Progenitor cell of endocrine pancreas (in vitro differentiated cells): ENCODE measurements at regions not wholly inside any gene's neighbourhood (a gene's known extent, or its start where the extent isn't known, plus 50 kb on each side); places are given as distances from the start of the nearest gene placed in this dataset.
A peak's percentile ranks its signal among the peaks of the same experiment; 100 is the strongest.
"Not testable (repeated sequence)": the region's sequence is repeated elsewhere in the genome, so short reads cannot be mapped to it uniquely, and the experiment has no call there.

Source experiments
- DNase-seq: peaks from one replicate; pipeline ENCODE4 v3.0.0; 2021; ENCODE audit warnings: low spot score; ENCODE audit not compliant: unreplicated experiment
- H3K27ac Mint-ChIP-seq: 2 replicates; pipeline ENCODE4 v1.8.0; 2021; ENCODE audit warnings: mild to moderate bottlenecking, moderate library complexity, mixed read lengths
- H3K27me3 Mint-ChIP-seq: 2 replicates; pipeline ENCODE4 v1.8.0; 2021; ENCODE audit warnings: mixed read lengths
- H3K36me3 Mint-ChIP-seq: 2 replicates; pipeline ENCODE4 v1.8.0; 2022; ENCODE audit warnings: mixed read lengths; ENCODE audit not compliant: insufficient read depth
- H3K4me1 Mint-ChIP-seq: 2 replicates; pipeline ENCODE4 v1.8.0; 2021; ENCODE audit warnings: low read depth, mixed read lengths
- H3K4me3 Mint-ChIP-seq: 2 replicates; pipeline ENCODE4 v1.8.0; 2021; ENCODE audit warnings: low read depth, mild to moderate bottlenecking, moderate library complexity, mixed read lengths
- H3K9me3 Mint-ChIP-seq: 2 replicates; pipeline ENCODE4 v1.8.0; 2021; ENCODE audit warnings: low read depth, mixed read lengths
- TF ChIP-seq, protein P1 (sequence below): fragments of 200-600 bp; sonication (generic); IDR thresholded peaks from one replicate; pipeline ENCODE4 v1.5.0; 2021; ENCODE audit warnings: antibody characterized with exemption, mild to moderate bottlenecking; ENCODE audit not compliant: unreplicated experiment

DNA sequence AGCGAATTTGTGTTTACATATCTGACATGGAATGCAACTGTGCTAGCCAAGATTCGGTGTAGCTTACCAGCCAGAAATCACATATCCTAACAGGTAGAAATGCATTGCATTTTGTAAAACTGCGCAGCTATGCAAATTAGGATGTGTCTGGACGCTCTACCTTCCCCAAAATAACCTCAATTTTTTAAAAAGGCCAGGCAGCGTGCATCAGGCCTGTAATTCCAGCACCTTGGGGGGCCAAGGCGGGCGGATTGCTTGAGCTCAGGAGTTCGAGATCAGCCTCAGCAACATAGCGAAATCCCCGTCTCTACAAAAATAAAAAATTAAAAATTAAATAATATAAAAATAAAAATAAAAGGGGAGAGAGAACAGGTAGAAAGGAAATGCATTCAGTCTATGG is 305.0 kb downstream of the TYW1 start:
- H3K27ac Mint-ChIP-seq = peak overlapping the region; percentile 88
- H3K4me1 Mint-ChIP-seq = peaks cover 7% of the 10 kb centered on the region
- H3K9me3 Mint-ChIP-seq = no peaks in the 10 kb centered on the region
- H3K36me3 Mint-ChIP-seq = peaks cover 3% of the 10 kb centered on the region
- DNase-seq = no peak
- H3K4me3 Mint-ChIP-seq = peak overlapping the region; percentile 93
- H3K27me3 Mint-ChIP-seq = no peaks in the 10 kb centered on the region
- TF ChIP-seq, protein P1, sequence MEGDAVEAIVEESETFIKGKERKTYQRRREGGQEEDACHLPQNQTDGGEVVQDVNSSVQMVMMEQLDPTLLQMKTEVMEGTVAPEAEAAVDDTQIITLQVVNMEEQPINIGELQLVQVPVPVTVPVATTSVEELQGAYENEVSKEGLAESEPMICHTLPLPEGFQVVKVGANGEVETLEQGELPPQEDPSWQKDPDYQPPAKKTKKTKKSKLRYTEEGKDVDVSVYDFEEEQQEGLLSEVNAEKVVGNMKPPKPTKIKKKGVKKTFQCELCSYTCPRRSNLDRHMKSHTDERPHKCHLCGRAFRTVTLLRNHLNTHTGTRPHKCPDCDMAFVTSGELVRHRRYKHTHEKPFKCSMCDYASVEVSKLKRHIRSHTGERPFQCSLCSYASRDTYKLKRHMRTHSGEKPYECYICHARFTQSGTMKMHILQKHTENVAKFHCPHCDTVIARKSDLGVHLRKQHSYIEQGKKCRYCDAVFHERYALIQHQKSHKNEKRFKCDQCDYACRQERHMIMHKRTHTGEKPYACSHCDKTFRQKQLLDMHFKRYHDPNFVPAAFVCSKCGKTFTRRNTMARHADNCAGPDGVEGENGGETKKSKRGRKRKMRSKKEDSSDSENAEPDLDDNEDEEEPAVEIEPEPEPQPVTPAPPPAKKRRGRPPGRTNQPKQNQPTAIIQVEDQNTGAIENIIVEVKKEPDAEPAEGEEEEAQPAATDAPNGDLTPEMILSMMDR = no peak

DNA sequence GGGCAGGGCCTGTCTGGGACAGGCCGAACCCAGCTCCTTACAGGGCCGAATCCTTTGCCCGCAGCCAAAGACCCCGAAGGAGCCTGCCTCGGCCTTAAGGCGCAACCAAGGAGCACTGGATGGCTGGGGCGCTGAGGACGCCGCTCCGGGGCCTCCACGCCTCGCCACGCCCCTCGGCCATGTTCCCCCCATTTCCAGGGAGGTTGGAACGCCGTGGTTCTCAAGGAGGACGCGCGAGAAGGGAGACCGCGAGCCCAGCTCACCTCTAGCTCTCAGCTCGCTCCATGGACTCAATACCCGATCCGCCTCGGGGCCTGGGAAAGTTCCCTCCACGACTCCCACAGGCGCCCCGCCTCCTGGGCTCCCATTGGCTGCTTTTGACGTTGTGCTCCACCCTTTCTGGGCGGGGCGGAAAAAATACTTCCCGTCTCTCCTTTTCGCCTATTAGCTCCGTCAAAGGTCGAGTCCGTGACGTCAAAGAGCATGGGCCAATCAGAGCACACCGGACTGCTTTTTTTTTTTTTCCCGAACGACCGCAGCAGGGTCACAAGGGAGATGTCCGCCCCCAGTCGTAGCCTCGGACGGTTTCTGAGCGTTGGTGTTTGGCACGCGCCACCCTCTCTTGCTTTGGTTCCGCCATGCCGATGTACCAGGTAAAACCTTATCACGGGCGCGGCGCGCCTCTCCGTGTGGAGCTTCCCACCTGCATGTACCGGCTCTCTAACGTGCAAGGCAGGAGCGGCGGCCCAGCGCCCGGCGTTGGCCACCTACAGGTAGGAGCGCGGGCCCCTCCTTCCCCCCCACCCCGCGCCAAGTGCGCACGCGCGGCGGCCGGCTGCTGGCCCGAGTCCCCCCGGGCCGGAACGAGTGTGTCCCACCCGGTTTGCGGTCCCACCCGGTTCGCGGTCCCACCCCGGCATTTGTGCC is 305.7 kb downstream of the TYW1 start:
- peak overlapping the region; percentile 93 for H3K4me3 Mint-ChIP-seq
- TF ChIP-seq, protein P1 = peak; percentile 49
- peak overlapping the region; percentile 99 for H3K27ac Mint-ChIP-seq

DNA sequence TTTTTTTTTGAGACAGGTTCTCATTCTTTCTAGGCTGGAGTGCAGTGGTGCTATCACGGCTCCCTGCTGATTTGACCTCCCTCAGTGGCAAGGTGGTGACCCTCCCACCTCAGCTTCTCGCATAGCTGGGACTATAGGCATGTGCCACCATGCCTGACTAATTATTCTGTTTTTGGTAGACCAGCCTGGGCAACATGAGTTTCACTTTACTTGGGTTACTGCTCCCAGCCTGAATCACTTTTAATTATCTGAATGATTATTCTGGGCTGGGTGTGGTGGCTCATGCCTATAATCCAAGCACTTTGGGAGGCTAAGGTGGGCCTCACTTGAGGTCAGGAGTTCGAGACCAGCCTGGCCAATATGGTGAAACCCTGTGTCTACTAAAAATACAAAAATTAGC is 308.2 kb downstream of the TYW1 start:
- H3K27me3 Mint-ChIP-seq, H3K9me3 Mint-ChIP-seq, H3K4me1 Mint-ChIP-seq, H3K27ac Mint-ChIP-seq, H3K36me3 Mint-ChIP-seq, DNase-seq: not testable (repeated sequence)
- H3K4me3 Mint-ChIP-seq = peak overlapping the region; percentile 52

More for the DNA sequence above, 305.7 kb downstream of the TYW1 start:
- Mint-ChIP-seq H3K36me3 (peaks cover 3% of the 10 kb centered on the region), H3K9me3 (no peaks in the 10 kb centered on the region), H3K4me1 (peaks cover 7% of the 10 kb centered on the region), H3K27me3 (no peaks in the 10 kb centered on the region)
- DNase-seq = peak; percentile 97

DNA sequence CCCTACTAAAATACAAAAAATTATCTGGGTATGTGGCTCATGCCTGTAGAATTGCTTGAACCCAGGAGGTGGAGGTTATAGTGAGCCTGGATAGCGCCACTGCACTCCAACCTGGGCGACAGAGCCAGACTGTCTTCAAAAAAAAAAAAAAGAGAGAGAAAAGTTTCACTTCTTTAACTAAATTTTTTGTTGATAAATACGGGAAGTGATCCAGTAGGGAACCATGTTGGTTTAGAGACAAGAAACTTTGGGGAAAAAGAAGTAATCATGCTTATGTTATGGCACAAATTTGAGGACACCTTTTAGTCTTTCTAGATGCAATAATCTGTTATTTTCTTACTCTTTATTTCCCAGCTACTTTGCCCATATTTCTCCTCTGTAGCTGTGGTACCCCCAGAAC is 309.7 kb downstream of the TYW1 start:
- Mint-ChIP-seq H3K4me1 (peaks cover 5% of the 10 kb centered on the region), H3K27ac (no peak overlapping the region), H3K36me3 (peaks cover 12% of the 10 kb centered on the region), H3K27me3 (no peaks in the 10 kb centered on the region), H3K4me3 (no peak overlapping the region), H3K9me3 (no peaks in the 10 kb centered on the region)
- no peak for DNase-seq
- TF ChIP-seq, protein P1 = no peak

DNA sequence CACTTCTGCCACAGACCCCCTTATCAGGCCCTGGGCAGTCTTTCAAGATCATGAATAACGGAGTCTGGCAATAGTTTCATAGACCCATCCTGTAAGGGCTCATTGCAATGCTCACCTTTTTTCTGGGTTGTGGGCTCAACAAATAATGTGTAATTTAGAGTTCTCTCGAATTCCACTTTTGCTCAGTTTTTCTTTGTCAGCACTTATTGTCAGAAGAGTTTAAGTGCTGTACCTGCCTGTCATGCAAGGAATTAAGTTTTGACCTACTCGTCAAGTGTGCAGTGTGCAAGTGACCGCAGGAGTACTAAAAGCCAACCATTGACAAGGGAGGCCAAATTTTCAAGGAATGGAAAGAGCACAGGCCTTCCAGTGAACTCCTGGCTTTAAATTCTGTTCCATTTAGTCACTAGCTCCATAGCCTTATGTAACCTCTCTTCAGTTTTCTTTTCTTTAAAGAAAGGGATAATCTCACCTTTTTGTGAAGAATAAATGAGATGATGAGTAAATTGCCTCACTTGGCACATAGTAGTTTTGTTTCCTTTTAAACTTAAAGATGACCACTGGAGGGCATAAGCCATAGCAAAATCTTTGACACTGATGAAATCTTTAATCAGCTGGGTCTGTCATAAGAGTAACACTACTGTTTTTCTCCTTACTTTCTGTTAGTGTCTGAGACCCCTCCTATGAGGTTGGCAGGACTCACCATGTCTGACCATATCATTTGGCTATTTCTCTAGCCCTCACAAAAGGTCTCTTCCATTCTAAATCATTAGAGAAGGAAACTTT is 313.3 kb downstream of the TYW1 start:
- TF ChIP-seq, protein P1 = no peak
- Mint-ChIP-seq H3K27me3 (no peaks in the 10 kb centered on the region), H3K4me1 (peaks cover 4% of the 10 kb centered on the region), H3K27ac (no peak overlapping the region), H3K9me3 (no peaks in the 10 kb centered on the region), H3K4me3 (no peak overlapping the region), H3K36me3 (peaks cover 29% of the 10 kb centered on the region)
- no peak for DNase-seq
